ENCODE measurements at regions not wholly inside any gene's neighbourhood (a gene's known extent, or its start where the extent isn't known, plus 50 kb on each side); places are given as distances from the start of the nearest gene placed in this dataset.
A peak's percentile ranks its signal among the peaks of the same experiment; 100 is the strongest.

DNA sequence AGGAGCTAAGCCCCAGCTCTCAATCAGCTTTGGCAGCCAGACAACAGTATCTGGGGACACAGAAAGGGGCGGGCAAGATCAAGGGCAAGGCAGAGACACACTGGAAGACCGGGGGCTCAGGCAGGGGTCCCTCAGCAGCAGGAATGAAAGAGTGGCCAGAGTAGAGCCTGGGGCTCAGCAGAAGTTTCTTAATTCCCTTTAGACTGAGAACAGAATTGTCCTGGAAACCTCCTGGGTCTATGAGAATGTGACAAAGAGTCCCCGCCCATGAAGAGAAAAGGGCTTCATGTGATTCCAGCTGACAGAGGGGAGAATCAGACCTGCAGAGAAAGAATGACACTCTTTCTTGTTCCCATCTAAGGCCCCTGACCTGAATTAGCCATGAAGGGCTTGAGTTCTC lies 95.2 kb upstream of the CTNNB1 start:
- no peak for TF ChIP-seq POLR2A (IDR thresholded peaks at IDR 0.05)
- TF ChIP-seq, protein P1, sequence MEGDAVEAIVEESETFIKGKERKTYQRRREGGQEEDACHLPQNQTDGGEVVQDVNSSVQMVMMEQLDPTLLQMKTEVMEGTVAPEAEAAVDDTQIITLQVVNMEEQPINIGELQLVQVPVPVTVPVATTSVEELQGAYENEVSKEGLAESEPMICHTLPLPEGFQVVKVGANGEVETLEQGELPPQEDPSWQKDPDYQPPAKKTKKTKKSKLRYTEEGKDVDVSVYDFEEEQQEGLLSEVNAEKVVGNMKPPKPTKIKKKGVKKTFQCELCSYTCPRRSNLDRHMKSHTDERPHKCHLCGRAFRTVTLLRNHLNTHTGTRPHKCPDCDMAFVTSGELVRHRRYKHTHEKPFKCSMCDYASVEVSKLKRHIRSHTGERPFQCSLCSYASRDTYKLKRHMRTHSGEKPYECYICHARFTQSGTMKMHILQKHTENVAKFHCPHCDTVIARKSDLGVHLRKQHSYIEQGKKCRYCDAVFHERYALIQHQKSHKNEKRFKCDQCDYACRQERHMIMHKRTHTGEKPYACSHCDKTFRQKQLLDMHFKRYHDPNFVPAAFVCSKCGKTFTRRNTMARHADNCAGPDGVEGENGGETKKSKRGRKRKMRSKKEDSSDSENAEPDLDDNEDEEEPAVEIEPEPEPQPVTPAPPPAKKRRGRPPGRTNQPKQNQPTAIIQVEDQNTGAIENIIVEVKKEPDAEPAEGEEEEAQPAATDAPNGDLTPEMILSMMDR (IDR thresholded peaks at IDR 0.05), result no peak
- Histone ChIP-seq H3K36me3 (no peaks in the 10 kb centered on the region), H3K4me1 (peaks cover 0 to 6% (median 0%) of the 10 kb centered on the region in 4 donors), H3K4me3 (no peak overlapping the region), H3K27ac (no peak overlapping the region), H3K9me3 (no peaks in the 10 kb centered on the region), H3K27me3 (peaks cover 0 to 3% of the 10 kb centered on the region in 2 donors)
- no peak for DNase-seq

DNA sequence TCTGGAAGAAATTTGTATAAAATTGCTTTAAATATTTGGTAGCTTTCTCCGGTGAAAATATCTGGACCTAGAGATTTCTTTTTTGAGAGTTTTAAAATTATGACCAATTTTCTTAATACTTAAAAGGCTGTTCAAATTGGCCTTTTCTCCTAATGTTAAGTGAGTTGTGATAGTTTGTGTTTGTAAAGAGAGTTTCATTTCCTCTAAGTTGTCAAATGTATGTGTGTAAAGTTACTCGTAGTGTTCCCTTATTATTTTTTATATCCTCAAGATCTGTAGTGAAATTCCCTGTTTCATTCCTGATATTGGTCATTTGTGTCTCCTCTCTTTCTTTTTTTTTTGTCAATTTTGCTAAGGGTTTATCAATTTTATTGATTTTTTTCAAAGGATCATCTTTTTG lies 92.6 kb upstream of the CTNNB1 start:
- Histone ChIP-seq H3K9me3 (no peaks in the 10 kb centered on the region), H3K36me3 (no peaks in the 10 kb centered on the region)

DNA sequence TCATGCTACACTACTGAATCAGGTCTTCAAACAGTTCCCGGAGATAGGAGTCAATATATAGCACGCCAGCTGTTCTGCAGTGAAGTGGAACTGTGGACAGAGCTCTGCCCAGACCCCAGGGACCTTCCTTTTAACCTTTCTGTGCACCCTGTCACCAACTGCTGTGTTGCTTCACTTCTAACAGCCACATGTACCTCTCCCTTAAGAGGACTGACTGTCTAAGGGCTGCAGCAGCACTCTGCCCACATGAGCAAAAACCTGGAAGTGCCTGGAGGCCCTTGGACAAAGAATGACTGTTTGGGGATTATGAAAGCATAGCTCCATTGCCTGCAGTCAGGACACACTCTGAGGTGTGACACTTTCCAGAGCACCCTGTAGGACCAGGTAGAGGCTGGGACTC lies 88.3 kb upstream of the CTNNB1 start:
- no peak for DNase-seq
- H3K9me3 ChIP-seq, result no peaks in the 10 kb centered on the region
- no peak overlapping the region for H3K27ac ChIP-seq
- no peaks in the 10 kb centered on the region for H3K4me1 ChIP-seq
- no peaks in the 10 kb centered on the region for H3K36me3 ChIP-seq
- no peak overlapping the region for H3K4me3 ChIP-seq
- TF ChIP-seq, protein P1 (IDR thresholded peaks at IDR 0.05), result no peak
- TF ChIP-seq POLR2A (IDR thresholded peaks at IDR 0.05), result no peak
- H3K27me3 ChIP-seq, result peaks cover 0 to under 1% of the 10 kb centered on the region in 2 donors

More for the DNA sequence above, 92.6 kb upstream of the CTNNB1 start:
- Histone ChIP-seq H3K4me3 (no peak overlapping the region), H3K4me1 (peaks cover 0 to 3% (median 0%) of the 10 kb centered on the region in 4 donors), H3K27ac (no peak overlapping the region), H3K27me3 (peaks cover 0 to 3% of the 10 kb centered on the region in 2 donors)
- no peak for TF ChIP-seq POLR2A (IDR thresholded peaks at IDR 0.05)
- TF ChIP-seq, protein P1 (IDR thresholded peaks at IDR 0.05), result no peak
- no peak for DNase-seq

DNA sequence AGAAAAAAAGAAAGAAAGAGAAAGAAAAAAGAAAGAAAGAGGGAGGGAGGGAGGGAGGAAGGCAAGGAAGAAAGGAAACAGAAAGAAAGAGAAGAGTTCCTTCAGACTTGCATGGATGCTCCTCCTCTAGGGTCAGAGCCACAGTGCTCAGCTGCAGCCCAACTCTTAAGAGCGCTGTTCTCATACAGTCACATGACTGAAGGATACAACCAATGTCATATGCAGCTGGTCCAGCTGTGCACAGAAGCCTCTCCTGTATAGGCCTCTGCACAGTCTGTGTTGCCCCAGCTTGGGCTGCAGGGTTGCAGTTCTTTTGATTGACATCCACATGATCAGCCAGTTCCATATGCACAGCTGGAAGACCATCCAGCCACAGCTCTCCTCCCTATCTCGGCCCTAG lies 86.8 kb upstream of the CTNNB1 start:
- no peaks in the 10 kb centered on the region for H3K36me3 ChIP-seq

DNA sequence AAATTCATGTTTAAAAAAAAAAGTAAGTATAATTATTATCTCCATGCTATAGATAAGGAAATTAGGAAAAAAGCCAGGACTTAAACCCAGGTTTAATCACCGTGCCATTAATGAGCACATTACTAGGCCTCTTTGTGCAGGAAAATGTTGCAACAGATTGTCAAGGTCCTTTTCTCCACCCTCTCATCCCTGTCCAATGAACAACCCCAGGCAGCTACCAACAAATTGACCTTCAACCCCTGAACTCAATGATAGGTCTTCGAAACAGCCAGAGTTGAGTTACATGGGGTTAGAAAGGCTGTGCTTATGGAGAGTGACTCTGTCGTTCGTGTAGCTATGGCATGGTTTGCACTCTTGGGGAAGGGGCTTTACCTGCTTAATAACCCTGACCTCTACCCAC lies 84.2 kb upstream of the CTNNB1 start:
- DNase-seq, result peak in 1 of 3 donors; percentile 61
- H3K4me3 ChIP-seq, result no peak overlapping the region
- TF ChIP-seq, protein P1 (IDR thresholded peaks at IDR 0.05), result no peak
- no peak for TF ChIP-seq POLR2A (IDR thresholded peaks at IDR 0.05)
- peaks cover 0 to 21% (median 5%) of the 10 kb centered on the region in 4 donors for H3K4me1 ChIP-seq
- no peaks in the 10 kb centered on the region for H3K36me3 ChIP-seq
- no peaks in the 10 kb centered on the region for H3K27me3 ChIP-seq
- H3K27ac ChIP-seq, result peak overlapping the region in 2 of 4 donors; percentile 36 to 77
- H3K9me3 ChIP-seq, result no peaks in the 10 kb centered on the region

More for the DNA sequence above, 86.8 kb upstream of the CTNNB1 start:
- TF ChIP-seq, protein P1 (IDR thresholded peaks at IDR 0.05), result no peak
- TF ChIP-seq POLR2A (IDR thresholded peaks at IDR 0.05), result no peak
- Histone ChIP-seq H3K9me3 (no peaks in the 10 kb centered on the region), H3K27ac (no peak overlapping the region), H3K4me1 (peaks cover 0 to 9% (median 1%) of the 10 kb centered on the region in 4 donors), H3K27me3 (no peaks in the 10 kb centered on the region), H3K4me3 (no peak overlapping the region)
- DNase-seq, result no peak

DNA sequence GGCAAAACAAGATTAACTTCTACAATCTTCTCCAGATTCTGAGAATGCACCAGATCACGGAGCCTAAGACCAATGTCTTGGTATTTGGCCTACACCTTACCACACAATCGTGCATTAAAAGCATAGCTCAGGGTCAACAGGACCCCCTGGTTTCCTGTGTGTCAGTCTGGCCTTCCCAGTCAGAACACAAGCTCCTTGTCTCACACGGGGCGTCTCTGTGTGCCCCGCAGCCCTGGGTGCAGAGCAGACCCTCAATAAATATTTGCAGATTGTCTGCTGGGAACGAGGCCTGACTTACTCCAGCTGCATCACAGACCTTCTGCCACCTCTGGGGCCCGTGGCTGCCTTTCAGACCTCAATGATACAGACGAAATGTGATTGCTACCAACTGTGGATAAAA lies 82.5 kb upstream of the CTNNB1 start:
- H3K27ac ChIP-seq, result peak overlapping the region; percentile 25 to 67 (median 44)
- peaks cover 0 to 21% (median 5%) of the 10 kb centered on the region in 4 donors for H3K4me1 ChIP-seq
- DNase-seq, result no peak
- H3K36me3 ChIP-seq, result no peaks in the 10 kb centered on the region
- no peaks in the 10 kb centered on the region for H3K27me3 ChIP-seq
- no peak overlapping the region for H3K4me3 ChIP-seq
- TF ChIP-seq, protein P1 (IDR thresholded peaks at IDR 0.05), result no peak
- TF ChIP-seq POLR2A (IDR thresholded peaks at IDR 0.05), result no peak
- H3K9me3 ChIP-seq, result no peaks in the 10 kb centered on the region
